Testis (tissue), 2 donors: ENCODE measurements at regions not wholly inside any gene's neighbourhood (a gene's known extent, or its start where the extent isn't known, plus 50 kb on each side); places are given as distances from the start of the nearest gene placed in this dataset.

Source experiments
- DNase-seq: peaks from one replicate; pipeline ENCODE4 v3.0.0-alpha.2; 2019
- H3K27ac ChIP-seq, 2 donors: fragments of 200-600 bp; sonication (generic); one replicate each; pipeline ENCODE4 v1.5.1; 2019
- H3K27me3 ChIP-seq: fragments of 200-600 bp; sonication (generic); one replicate; pipeline ENCODE4 v1.5.1; 2019
- H3K36me3 ChIP-seq: fragments of 200-600 bp; sonication (generic); one replicate; pipeline ENCODE4 v1.5.1; 2017; ENCODE audit warnings: low read depth; ENCODE audit errors: missing control alignments
- H3K4me1 ChIP-seq: fragments of 200-600 bp; sonication (generic); one replicate; pipeline ENCODE4 v1.5.1; 2019
- H3K4me3 ChIP-seq, 2 donors: fragments of 200-600 bp; sonication (generic); one replicate each; pipeline ENCODE4 v1.5.1; 2017 to 2019
- H3K9me3 ChIP-seq: fragments of 200-600 bp; sonication (generic); one replicate; pipeline ENCODE4 v1.5.1; 2017
- CTCF ChIP-seq, 3 experiments: fragments of 450-650 bp in 2 of 3; fragments of 200-600 bp in 1 of 3; sonication (generic) in 1 of 3; IDR thresholded peaks; one replicate each; pipeline ENCODE4 v1.5.1; 2016 to 2019; ENCODE audit warnings: antibody characterized with exemption in 3 of 3, mild to moderate bottlenecking in 2 of 3, moderate library complexity in 1 of 3
- POLR2A ChIP-seq: fragments of 450-650 bp; IDR thresholded peaks from one replicate; pipeline ENCODE4 v1.6.1; 2017; ENCODE audit warnings: antibody characterized with exemption, mild to moderate bottlenecking, moderate library complexity
- WGBS, 2 donors: methylation state at CpG; one replicate each; pipeline ENCODE4 v1.1.5; 2018; 5-methylcytosine and 5-hydroxymethylcytosine counted together
- intact Hi-C: fragments of 100-400 bp; cut with DNase I; formaldehyde crosslinking; loops from one replicate; pipeline ENCODE4 v1.15.1; 2023; ENCODE audit warnings: low total_unique reads

- Histone ChIP-seq H3K27ac (no peak overlapping the region), H3K4me3 (no peak overlapping the region), H3K27me3 (no peaks in the 10 kb centered on the region), H3K36me3 (no peaks in the 10 kb centered on the region), H3K9me3 (no peaks in the 10 kb centered on the region), H3K4me1 (no peaks in the 10 kb centered on the region)
- no peak for DNase-seq
- TF ChIP-seq POLR2A: no peak
- 87 to 88% methylated on average over 6 of the region's 6 CpGs for WGBS, 2 donors
- intact Hi-C loops: no loop called here
These were observed 572.1 kb downstream of the CHSY3 start for GRCh38 chr5:130476325-130476724.

- WGBS, 2 donors: 93 to 95% methylated on average over 1 of the region's 1 CpG
- no peaks in the 10 kb centered on the region for H3K9me3 ChIP-seq
- no peak overlapping the region for H3K27ac ChIP-seq
- no peak overlapping the region for H3K4me3 ChIP-seq
- no peak for DNase-seq
- no peaks in the 10 kb centered on the region for H3K4me1 ChIP-seq
- TF ChIP-seq POLR2A (no peak), CTCF (IDR thresholded peaks at IDR 0.05) (no peak)
- intact Hi-C loops: no loop called here
- no peaks in the 10 kb centered on the region for H3K27me3 ChIP-seq
- H3K36me3 ChIP-seq: no peaks in the 10 kb centered on the region
These were observed 558.3 kb downstream of the CHSY3 start for GRCh38 chr5:130462516-130462915.

- Histone ChIP-seq H3K4me1 (no peaks in the 10 kb centered on the region), H3K27me3 (no peaks in the 10 kb centered on the region), H3K4me3 (no peak overlapping the region), H3K9me3 (no peaks in the 10 kb centered on the region), H3K27ac (no peak overlapping the region), H3K36me3 (no peaks in the 10 kb centered on the region)
- no peak for DNase-seq
- no peak for TF ChIP-seq CTCF (IDR thresholded peaks at IDR 0.05)
- no peak for TF ChIP-seq POLR2A
- WGBS, 2 donors: 91 to 94% methylated on average over 2 of the region's 2 CpGs
- intact Hi-C loops: no loop called here
These were observed 550.9 kb downstream of the CHSY3 start for GRCh38 chr5:130455175-130455574.

DNA sequence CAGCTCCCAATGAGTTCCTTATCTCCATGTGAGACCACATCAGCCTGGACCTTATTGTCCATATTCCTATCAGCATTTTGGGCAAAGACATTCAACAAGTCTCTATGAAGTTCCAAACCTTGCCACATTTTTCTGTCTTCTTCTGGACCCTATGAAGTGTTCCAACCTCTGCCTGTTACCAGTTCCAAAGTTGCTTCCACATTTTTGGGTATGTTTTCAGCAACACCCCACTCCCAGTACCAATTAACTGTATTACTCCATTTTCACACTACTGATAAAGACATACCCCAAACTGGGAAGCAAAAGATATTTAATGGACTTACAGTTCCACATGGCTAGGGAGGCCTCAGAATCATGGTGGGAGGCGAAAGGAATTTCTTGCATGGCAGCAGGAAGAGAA, 548.5 kb downstream of the CHSY3 start:
- TF ChIP-seq CTCF (IDR thresholded peaks at IDR 0.05) (no peak), POLR2A (no peak)
- Histone ChIP-seq H3K9me3 (no peaks in the 10 kb centered on the region), H3K36me3 (no peaks in the 10 kb centered on the region), H3K4me1 (no peaks in the 10 kb centered on the region), H3K27me3 (no peaks in the 10 kb centered on the region), H3K27ac (no peak overlapping the region), H3K4me3 (no peak overlapping the region)
- intact Hi-C loops: no loop called here
- 91 to 100% methylated on average over 1 of the region's 1 CpG for WGBS, 2 donors
- DNase-seq: no peak

GRCh38 chr5:130436430-130436829, 532.2 kb downstream of the CHSY3 start:
- no peaks in the 10 kb centered on the region for H3K4me1 ChIP-seq
- DNase-seq: no peak
- no peaks in the 10 kb centered on the region for H3K27me3 ChIP-seq
- no peak overlapping the region for H3K4me3 ChIP-seq
- H3K36me3 ChIP-seq: no peaks in the 10 kb centered on the region
- 73 to 77% methylated on average over 1 of the region's 1 CpG for WGBS, 2 donors
- no peaks in the 10 kb centered on the region for H3K9me3 ChIP-seq
- TF ChIP-seq CTCF (IDR thresholded peaks at IDR 0.05) (no peak), POLR2A (no peak)
- no peak overlapping the region for H3K27ac ChIP-seq
- intact Hi-C loops: no loop called here
